Ovary (tissue), 7 donors: ENCODE measurements at regions not wholly inside any gene's neighbourhood (a gene's known extent, or its start where the extent isn't known, plus 50 kb on each side); places are given as distances from the start of the nearest gene placed in this dataset.
"Not testable (repeated sequence)": the region's sequence is repeated elsewhere in the genome, so short reads cannot be mapped to it uniquely, and the experiment has no call there.

ENCODE experiments used
- DNase-seq, 5 donors: peaks; one replicate each; pipeline ENCODE4 v3.0.0-alpha.2; 2019 to 2020
- H3K27ac ChIP-seq, 2 donors: fragments of 200-600 bp; one replicate each; pipeline versions ENCODE4 v1.5.1 to v1.8.0; 2019 to 2022
- H3K27me3 ChIP-seq: fragments of 200-600 bp; one replicate; pipeline ENCODE4 v1.8.0; 2022
- H3K36me3 ChIP-seq: fragments of 200-600 bp; sonication (generic); one replicate; pipeline ENCODE4 v1.5.1; 2019
- H3K4me1 ChIP-seq: one replicate; pipeline ENCODE4 v1.8.1; 2013; ENCODE audit warnings: mild to moderate bottlenecking, moderate library complexity; ENCODE audit not compliant: insufficient read depth
- H3K4me3 ChIP-seq: fragments of 200-600 bp; sonication (generic); one replicate; pipeline ENCODE4 v1.5.1; 2017
- H3K9me3 ChIP-seq, 2 donors: fragments of 200-600 bp in 1 of 2; sonication (generic) in 1 of 2; one replicate each; pipeline versions ENCODE4 v1.5.1 to v1.8.1; 2013 to 2019; ENCODE audit warnings: mild to moderate bottlenecking in 1 of 2, moderate library complexity in 1 of 2
- CTCF ChIP-seq, 3 donors: fragments of 450-650 bp in 2 of 3; fragments of 200-600 bp in 1 of 3; IDR thresholded peaks; one replicate each; pipeline versions ENCODE4 v1.5.1 to v1.8.0; 2016 to 2022; ENCODE audit warnings: antibody characterized with exemption in 3 of 3, mild to moderate bottlenecking in 1 of 3
- EP300 ChIP-seq: sonication (generic); formaldehyde crosslinking; IDR thresholded peaks from one replicate; pipeline ENCODE4 v1.6.1; 2017; ENCODE audit warnings: antibody characterized with exemption
- POLR2A ChIP-seq: fragments of 450-650 bp; IDR thresholded peaks from one replicate; pipeline ENCODE4 v1.6.1; 2017; ENCODE audit warnings: antibody characterized with exemption, mild to moderate bottlenecking, moderate library complexity
- WGBS, 3 donors: extraction: QIAGEN DNeasy Blood & Tissue Kit in 1 of 3; methylation state at CpG; one replicate each; pipeline versions ENCODE4 v1.1.5 to v1.1.7; 2013 to 2017; 5-methylcytosine and 5-hydroxymethylcytosine counted together
- intact Hi-C, 4 donors: fragments of 100-400 bp; cut with DNase I; formaldehyde crosslinking; loops; one replicate each; pipeline versions ENCODE4 v1.11.0 to v1.15.1; 2022 to 2023
- donor health status: DM: no; HTN: no; CAD: no; lungs with moderate emphysema.
- donor health status: DM: no; HTN: no; CAD: no.
- donor health status: Bipolar disorder and iron deficiency.
- donor health status: DM: no; HTN: no; CAD: no.
- donor health status: DM: yes; HTN: yes; CAD: no.

GRCh38 chr3:84307339-84307738, 651.5 kb upstream of the CADM2 start:
- intact Hi-C loops = no loop called here
- H3K9me3 ChIP-seq = no peaks in the 10 kb centered on the region

GRCh38 chr3:84308379-84308778, 650.4 kb upstream of the CADM2 start:
- no peak for TF ChIP-seq CTCF (IDR thresholded peaks at IDR 0.05)
- no peak for TF ChIP-seq EP300
- TF ChIP-seq POLR2A = no peak
- no peaks in the 10 kb centered on the region for H3K27me3 ChIP-seq
- DNase-seq = no peak
- H3K4me3 ChIP-seq = no peak overlapping the region
- no peaks in the 10 kb centered on the region for H3K36me3 ChIP-seq
- no peaks in the 10 kb centered on the region for H3K9me3 ChIP-seq
- H3K4me1 ChIP-seq = no peaks in the 10 kb centered on the region
- WGBS, 3 donors = 72 to 77% (median 75%) methylated on average over 3 of the region's 3 CpGs
- intact Hi-C loops = no loop called here
- H3K27ac ChIP-seq = no peak overlapping the region

More at GRCh38 chr3:84307339-84307738, 651.5 kb upstream of the CADM2 start:
- no peak for TF ChIP-seq EP300
- no peak for TF ChIP-seq POLR2A
- TF ChIP-seq CTCF (IDR thresholded peaks at IDR 0.05) = no peak
- Histone ChIP-seq H3K27ac (no peak overlapping the region), H3K27me3 (no peaks in the 10 kb centered on the region), H3K4me1 (no peaks in the 10 kb centered on the region), H3K36me3 (no peaks in the 10 kb centered on the region), H3K4me3 (no peak overlapping the region)
- DNase-seq = no peak
- 72 to 90% (median 86%) methylated on average over 1 of the region's 1 CpG for WGBS, 3 donors

- no peaks in the 10 kb centered on the region for H3K4me1 ChIP-seq
- H3K4me3 ChIP-seq = no peak overlapping the region
- H3K27ac ChIP-seq = no peak overlapping the region
- no peaks in the 10 kb centered on the region for H3K27me3 ChIP-seq
- no peak for DNase-seq
- H3K9me3 ChIP-seq = no peaks in the 10 kb centered on the region
- TF ChIP-seq EP300 (no peak), POLR2A (no peak), CTCF (IDR thresholded peaks at IDR 0.05) (no peak)
- no peaks in the 10 kb centered on the region for H3K36me3 ChIP-seq
- intact Hi-C loops = no loop called here
- WGBS, 3 donors = 50 to 63% (median 55%) methylated on average over 2 of the region's 2 CpGs
These were observed 640.4 kb upstream of the CADM2 start for GRCh38 chr3:84318273-84318809.

GRCh38 chr3:84365563-84366278, 593.1 kb upstream of the CADM2 start:
- H3K9me3 ChIP-seq, H3K27me3 ChIP-seq, intact Hi-C loops, DNase-seq, H3K4me1 ChIP-seq, H3K36me3 ChIP-seq, H3K27ac ChIP-seq, H3K4me3 ChIP-seq: not testable (repeated sequence)
- 63 to 81% (median 67%) methylated on average over 9 of the region's 9 CpGs for WGBS, 3 donors
